ENCODE measurements at regions not wholly inside any gene's neighbourhood (a gene's known extent, or its start where the extent isn't known, plus 50 kb on each side); places are given as distances from the start of the nearest gene placed in this dataset.

GRCh38 chr5:158552241-158552640, 547.5 kb downstream of the EBF1 start:
- TF ChIP-seq, protein P1, sequence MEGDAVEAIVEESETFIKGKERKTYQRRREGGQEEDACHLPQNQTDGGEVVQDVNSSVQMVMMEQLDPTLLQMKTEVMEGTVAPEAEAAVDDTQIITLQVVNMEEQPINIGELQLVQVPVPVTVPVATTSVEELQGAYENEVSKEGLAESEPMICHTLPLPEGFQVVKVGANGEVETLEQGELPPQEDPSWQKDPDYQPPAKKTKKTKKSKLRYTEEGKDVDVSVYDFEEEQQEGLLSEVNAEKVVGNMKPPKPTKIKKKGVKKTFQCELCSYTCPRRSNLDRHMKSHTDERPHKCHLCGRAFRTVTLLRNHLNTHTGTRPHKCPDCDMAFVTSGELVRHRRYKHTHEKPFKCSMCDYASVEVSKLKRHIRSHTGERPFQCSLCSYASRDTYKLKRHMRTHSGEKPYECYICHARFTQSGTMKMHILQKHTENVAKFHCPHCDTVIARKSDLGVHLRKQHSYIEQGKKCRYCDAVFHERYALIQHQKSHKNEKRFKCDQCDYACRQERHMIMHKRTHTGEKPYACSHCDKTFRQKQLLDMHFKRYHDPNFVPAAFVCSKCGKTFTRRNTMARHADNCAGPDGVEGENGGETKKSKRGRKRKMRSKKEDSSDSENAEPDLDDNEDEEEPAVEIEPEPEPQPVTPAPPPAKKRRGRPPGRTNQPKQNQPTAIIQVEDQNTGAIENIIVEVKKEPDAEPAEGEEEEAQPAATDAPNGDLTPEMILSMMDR (IDR thresholded peaks at IDR 0.05; ENCODE audit: insufficient read depth, missing control alignments): no peak
- no peak for DNase-seq (ENCODE audit: insufficient read length, low spot score)
- FAIRE-seq: no peak

GRCh38 chr5:158549311-158549710, 550.4 kb downstream of the EBF1 start:
- DNase-seq (ENCODE audit: insufficient read length, low spot score) (no peak), FAIRE-seq (no peak)
- TF ChIP-seq, protein P1 (IDR thresholded peaks at IDR 0.05; ENCODE audit: insufficient read depth, missing control alignments): no peak

GRCh38 chr5:158546748-158547147, 553.0 kb downstream of the EBF1 start:
- FAIRE-seq (no peak), DNase-seq (ENCODE audit: insufficient read length, low spot score) (no peak)
- TF ChIP-seq, protein P1 (IDR thresholded peaks at IDR 0.05; ENCODE audit: insufficient read depth, missing control alignments): no peak

GRCh38 chr5:158545949-158546530, 553.7 kb downstream of the EBF1 start:
- DNase-seq (ENCODE audit: insufficient read length, low spot score) (no peak), FAIRE-seq (no peak)
- TF ChIP-seq, protein P1 (IDR thresholded peaks at IDR 0.05; ENCODE audit: insufficient read depth, missing control alignments): no peak

DNA sequence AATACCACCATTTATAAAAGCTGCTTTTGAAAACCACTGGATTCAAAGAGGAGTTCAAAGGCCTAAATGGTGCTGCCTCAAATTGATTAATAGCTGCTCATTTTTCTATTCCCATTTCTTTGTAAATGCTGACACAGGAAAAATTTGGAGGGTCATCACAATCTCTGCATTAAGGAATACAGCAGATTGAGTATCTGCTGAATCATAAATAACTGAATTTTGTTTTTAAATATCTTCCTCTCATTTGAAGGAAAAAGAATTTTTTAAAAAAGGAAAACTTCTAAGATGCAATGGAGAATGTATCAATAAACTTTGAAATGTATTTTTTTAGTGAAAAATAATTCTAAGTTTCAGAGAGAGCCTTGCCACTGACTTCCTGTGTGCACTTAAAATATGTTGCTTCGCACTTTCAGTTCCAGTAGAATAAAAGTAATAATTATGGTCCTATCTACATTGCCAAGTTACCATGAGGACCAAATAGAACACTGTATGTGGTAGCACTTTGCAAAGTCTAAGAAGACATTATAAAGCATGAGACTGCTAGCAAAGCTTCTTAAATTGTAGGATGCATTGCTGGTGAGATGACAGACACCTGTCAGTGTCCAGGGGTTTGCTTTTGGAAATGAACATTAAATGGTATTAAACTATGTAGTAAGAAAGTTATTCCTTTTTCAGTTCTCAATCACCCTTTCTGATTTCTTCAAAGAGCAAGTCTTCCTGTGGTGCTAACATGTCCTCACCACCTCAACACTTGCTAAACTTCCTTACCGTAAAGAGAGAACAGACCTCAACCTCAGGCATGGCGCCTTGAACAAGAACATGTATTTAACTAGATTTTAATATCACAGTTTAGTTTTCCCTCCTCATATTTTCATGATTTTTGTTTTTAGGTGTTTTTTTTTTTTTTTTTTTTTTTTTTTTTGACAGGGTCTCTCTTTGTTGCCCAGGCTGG, 555.1 kb downstream of the EBF1 start:
- TF ChIP-seq, protein P1 (IDR thresholded peaks at IDR 0.05; ENCODE audit: insufficient read depth, missing control alignments): no peak
- FAIRE-seq: no peak
- no peak for DNase-seq (ENCODE audit: insufficient read length, low spot score)

DNA sequence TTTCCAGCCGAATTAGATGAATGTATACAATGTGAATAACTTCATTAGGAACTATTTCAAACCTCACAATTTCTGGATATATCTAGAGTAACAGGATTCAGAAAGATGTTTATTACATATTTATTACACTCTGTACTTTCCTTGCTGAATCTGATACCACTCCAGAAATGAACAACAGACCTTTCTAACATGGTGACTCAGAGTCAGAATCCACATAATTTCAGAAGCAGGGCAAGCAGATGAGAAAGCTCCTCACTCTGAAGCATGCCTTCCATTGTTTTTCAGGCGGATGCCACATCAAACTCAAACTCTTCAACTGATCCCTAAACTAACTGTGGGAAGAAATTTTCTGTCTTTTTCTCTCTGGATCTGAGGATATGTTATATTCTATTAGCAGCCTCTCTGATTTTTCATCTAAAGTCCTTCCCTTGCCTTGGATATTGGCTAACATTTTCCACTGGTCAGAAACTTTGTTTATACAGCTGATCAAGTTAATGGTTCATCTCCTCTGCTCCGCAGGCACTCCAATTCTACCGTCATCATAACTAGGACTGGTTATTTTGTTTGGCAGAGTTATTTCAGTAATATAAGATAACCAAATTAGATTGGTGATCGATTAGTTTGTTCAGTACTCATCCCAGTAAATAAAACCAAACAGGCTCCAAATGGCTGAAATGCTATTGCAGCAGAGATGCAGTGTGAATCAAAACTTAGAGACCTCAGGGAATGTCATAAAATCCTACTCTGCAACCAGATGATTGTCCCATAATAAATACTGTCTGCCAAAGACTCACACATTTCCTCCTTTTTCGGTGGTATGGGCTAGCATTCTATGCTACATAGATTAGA, 556.0 kb downstream of the EBF1 start:
- DNase-seq (ENCODE audit: insufficient read length, low spot score) (no peak), FAIRE-seq (no peak)
- TF ChIP-seq, protein P1 (IDR thresholded peaks at IDR 0.05; ENCODE audit: insufficient read depth, missing control alignments): no peak

Measured in D721Med (cell line).